ENCODE measurements at regions not wholly inside any gene's neighbourhood (a gene's known extent, or its start where the extent isn't known, plus 50 kb on each side); places are given as distances from the start of the nearest gene placed in this dataset.

- TF ChIP-seq BRD4 (IDR thresholded peaks at IDR 0.05) (no peak), ZFP30 (CRISPR knock-in tag; IDR thresholded peaks at IDR 0.05; ENCODE audit: borderline replicate concordance) (no peak), USF2 (CRISPR knock-in tag; IDR thresholded peaks at IDR 0.05) (no peak), FOXA3 (CRISPR knock-in tag; conservative IDR thresholded peaks at IDR 0.05 in 1 of 2, IDR thresholded peaks at IDR 0.05 in 1 of 2) (no peak), BCOR (IDR thresholded peaks at IDR 0.05) (no peak), MEF2A (IDR thresholded peaks at IDR 0.05; ENCODE audit: control insufficient read depth, low read depth, low read length) (no peak), E2F3 (CRISPR knock-in tag; IDR thresholded peaks at IDR 0.05) (no peak), ZNF511 (CRISPR knock-in tag; IDR thresholded peaks at IDR 0.05) (no peak), ZBTB33 (CRISPR knock-in tag; IDR thresholded peaks at IDR 0.05) (peak; percentile 93), VEZF1 (CRISPR knock-in tag; IDR thresholded peaks at IDR 0.05) (no peak), THAP7 (CRISPR knock-in tag; IDR thresholded peaks at IDR 0.05) (no peak), SNIP1 (IDR thresholded peaks at IDR 0.05; ENCODE audit: low read depth) (no peak), ELF1 (tag; IDR thresholded peaks at IDR 0.05) (no peak), TCF15 (CRISPR knock-in tag; IDR thresholded peaks at IDR 0.05) (no peak), ZBTB26 (CRISPR knock-in tag; IDR thresholded peaks at IDR 0.05) (no peak), GATAD2A (IDR thresholded peaks at IDR 0.05) (no peak)
Observed at GRCh38 chr20:50320901-50321796, 130.5 kb downstream of the CEBPB start (continued).

Data from K562 (cell line).